IMR-90 (cell line): ENCODE measurements at regions not wholly inside any gene's neighbourhood (a gene's known extent, or its start where the extent isn't known, plus 50 kb on each side); places are given as distances from the start of the nearest gene placed in this dataset.

Experiments
- CHD1 ChIP-seq: IDR thresholded peaks from 2 replicates; pipeline ENCODE4 v1.6.1; 2012; ENCODE audit warnings: low read depth, low read length, improper control_type of control experiment
- CTCF ChIP-seq: conservative IDR thresholded peaks from 2 replicates; pipeline ENCODE4 v1.5.1; 2012; ENCODE audit warnings: mild to moderate bottlenecking, low read depth, low read length, improper control_type of control experiment
- ELK1 ChIP-seq: fragments of 150-350 bp; IDR thresholded peaks from 2 replicates; pipeline ENCODE4 v1.6.1; 2016; ENCODE audit warnings: low read depth, mild to moderate bottlenecking, low read length, moderate library complexity, borderline replicate concordance
- POLR2A ChIP-seq: IDR thresholded peaks from 2 replicates; pipeline ENCODE4 v1.6.1; 2012; ENCODE audit warnings: mild to moderate bottlenecking, low read depth, low read length
- RAD21 ChIP-seq: IDR thresholded peaks from 2 replicates; pipeline ENCODE4 v1.6.1; 2012; ENCODE audit warnings: low read length, improper control_type of control experiment
- RFX5 ChIP-seq: IDR thresholded peaks from 2 replicates; pipeline ENCODE4 v1.8.0; 2012; ENCODE audit warnings: low read depth, mild to moderate bottlenecking, low read length, moderate library complexity
- SMC3 ChIP-seq: fragments of 150-350 bp; IDR thresholded peaks from 2 replicates; pipeline ENCODE4 v1.6.1; 2016; ENCODE audit warnings: low read depth, mild to moderate bottlenecking, antibody characterized with exemption, low read length, moderate library complexity

GRCh38 chr1:9452516-9453140, 86.6 kb upstream of the SLC25A33 start:
- TF ChIP-seq CTCF (no peak), SMC3 (no peak), POLR2A (no peak), RAD21 (no peak), CHD1 (no peak), RFX5 (no peak), ELK1 (no peak)
